Rectal smooth muscle tissue (tissue), 1 donor: ENCODE measurements at regions not wholly inside any gene's neighbourhood (a gene's known extent, or its start where the extent isn't known, plus 50 kb on each side); places are given as distances from the start of the nearest gene placed in this dataset.
"Not testable (repeated sequence)": the region's sequence is repeated elsewhere in the genome, so short reads cannot be mapped to it uniquely, and the experiment has no call there.

ENCODE experiments used
- H3K27ac ChIP-seq: one replicate; pipeline ENCODE4 v1.7.0; 2013; ENCODE audit warnings: low read depth, low read length, inconsistent platforms
- H3K27me3 ChIP-seq: one replicate; pipeline ENCODE4 v1.7.0; 2013; ENCODE audit warnings: low read length; ENCODE audit not compliant: control insufficient read depth, insufficient read depth
- H3K36me3 ChIP-seq: one replicate; pipeline ENCODE4 v1.7.0; 2013; ENCODE audit warnings: low read length; ENCODE audit not compliant: control insufficient read depth, insufficient read depth
- H3K4me1 ChIP-seq: one replicate; pipeline ENCODE4 v1.7.0; 2013; ENCODE audit warnings: low read length; ENCODE audit not compliant: control insufficient read depth, insufficient read depth
- H3K4me3 ChIP-seq: one replicate; pipeline ENCODE4 v1.7.0; 2013; ENCODE audit warnings: low read length
- H3K9ac ChIP-seq: one replicate; pipeline ENCODE4 v1.7.0; 2013; ENCODE audit warnings: low read length

- Histone ChIP-seq H3K27me3 (no peaks in the 10 kb centered on the region), H3K4me1 (no peaks in the 10 kb centered on the region), H3K27ac (no peak overlapping the region), H3K4me3 (no peak overlapping the region), H3K36me3 (no peaks in the 10 kb centered on the region), H3K9ac (no peak overlapping the region)
Measured at GRCh38 chr5:88029011-88029410, 239.6 kb downstream of the TMEM161B start.

- Histone ChIP-seq H3K4me1 (no peaks in the 10 kb centered on the region), H3K9ac (no peak overlapping the region), H3K4me3 (no peak overlapping the region), H3K36me3 (no peaks in the 10 kb centered on the region), H3K27ac (no peak overlapping the region), H3K27me3 (no peaks in the 10 kb centered on the region)
Measured at GRCh38 chr5:88021141-88021540, 247.5 kb downstream of the TMEM161B start.

- not testable (repeated sequence) for H3K9ac ChIP-seq, H3K4me1 ChIP-seq, H3K27ac ChIP-seq, H3K4me3 ChIP-seq, H3K36me3 ChIP-seq, H3K27me3 ChIP-seq
Measured at GRCh38 chr5:88014984-88015383, 253.7 kb downstream of the TMEM161B start.

- Histone ChIP-seq H3K4me3 (no peak overlapping the region), H3K9ac (no peak overlapping the region), H3K27ac (no peak overlapping the region), H3K27me3 (no peaks in the 10 kb centered on the region), H3K36me3 (no peaks in the 10 kb centered on the region), H3K4me1 (no peaks in the 10 kb centered on the region)
Measured at GRCh38 chr5:88000877-88001276, 267.8 kb downstream of the TMEM161B start.

- Histone ChIP-seq H3K27me3 (no peaks in the 10 kb centered on the region), H3K9ac (no peak overlapping the region), H3K4me3 (no peak overlapping the region), H3K27ac (no peak overlapping the region), H3K36me3 (no peaks in the 10 kb centered on the region), H3K4me1 (no peaks in the 10 kb centered on the region)
Measured at GRCh38 chr5:87997662-87998061, 271.0 kb downstream of the TMEM161B start.

- Histone ChIP-seq H3K27ac (no peak overlapping the region), H3K4me1 (no peaks in the 10 kb centered on the region), H3K4me3 (no peak overlapping the region)
Measured at GRCh38 chr5:87966213-87966612, 302.4 kb downstream of the TMEM161B start.

GRCh38 chr5:87954121-87954520, 314.5 kb downstream of the TMEM161B start:
- no peaks in the 10 kb centered on the region for H3K27me3 ChIP-seq
- no peak overlapping the region for H3K9ac ChIP-seq
- H3K27ac ChIP-seq, result no peak overlapping the region
- no peak overlapping the region for H3K4me3 ChIP-seq
- no peaks in the 10 kb centered on the region for H3K4me1 ChIP-seq
- no peaks in the 10 kb centered on the region for H3K36me3 ChIP-seq

More at GRCh38 chr5:87966213-87966612, 302.4 kb downstream of the TMEM161B start:
- Histone ChIP-seq H3K27me3 (no peaks in the 10 kb centered on the region), H3K36me3 (no peaks in the 10 kb centered on the region), H3K9ac (no peak overlapping the region)

- Histone ChIP-seq H3K27me3 (no peaks in the 10 kb centered on the region), H3K36me3 (no peaks in the 10 kb centered on the region), H3K4me1 (no peaks in the 10 kb centered on the region), H3K4me3 (no peak overlapping the region), H3K9ac (no peak overlapping the region), H3K27ac (no peak overlapping the region)
Measured at GRCh38 chr5:87951661-87952060, 317.0 kb downstream of the TMEM161B start.

- no peak overlapping the region for H3K4me3 ChIP-seq
- no peak overlapping the region for H3K27ac ChIP-seq
- no peaks in the 10 kb centered on the region for H3K36me3 ChIP-seq
- H3K4me1 ChIP-seq, result no peaks in the 10 kb centered on the region
- H3K9ac ChIP-seq, result no peak overlapping the region
- H3K27me3 ChIP-seq, result no peaks in the 10 kb centered on the region
Measured at GRCh38 chr5:87949676-87950631, 318.7 kb downstream of the TMEM161B start.

- no peak overlapping the region for H3K4me3 ChIP-seq
- no peak overlapping the region for H3K27ac ChIP-seq
- H3K9ac ChIP-seq, result no peak overlapping the region
- H3K4me1 ChIP-seq, result no peaks in the 10 kb centered on the region
- H3K36me3 ChIP-seq, result no peaks in the 10 kb centered on the region
- H3K27me3 ChIP-seq, result no peaks in the 10 kb centered on the region
Measured at GRCh38 chr5:87948486-87948885, 320.2 kb downstream of the TMEM161B start.

GRCh38 chr5:87946271-87946670, 322.4 kb downstream of the TMEM161B start:
- Histone ChIP-seq H3K27ac (no peak overlapping the region), H3K27me3 (no peaks in the 10 kb centered on the region), H3K9ac (no peak overlapping the region), H3K4me1 (no peaks in the 10 kb centered on the region), H3K36me3 (no peaks in the 10 kb centered on the region), H3K4me3 (no peak overlapping the region)

GRCh38 chr5:87945286-87945650, 323.4 kb downstream of the TMEM161B start:
- H3K9ac ChIP-seq, result no peak overlapping the region
- no peak overlapping the region for H3K27ac ChIP-seq
- H3K4me3 ChIP-seq, result no peak overlapping the region
- H3K4me1 ChIP-seq, result no peaks in the 10 kb centered on the region
- no peaks in the 10 kb centered on the region for H3K36me3 ChIP-seq
- no peaks in the 10 kb centered on the region for H3K27me3 ChIP-seq
